ENCODE measurements at regions not wholly inside any gene's neighbourhood (a gene's known extent, or its start where the extent isn't known, plus 50 kb on each side); places are given as distances from the start of the nearest gene placed in this dataset.

GRCh38 chr13:104301171-104301975 is 1235.2 kb upstream of the SLC10A2 start:
- H3K4ac ChIP-seq (ENCODE audit: low read depth, low read length), result no peak overlapping the region
- no peak overlapping the region for H3K9ac ChIP-seq (ENCODE audit: low read depth, low read length)
- in situ Hi-C loops (cut with MboI; ENCODE audit: low sequenced_read_pairs), result no loop called here
- H4K20me1 ChIP-seq (ENCODE audit: insufficient read depth, low read length), result no peaks in the 10 kb centered on the region
- H3K56ac ChIP-seq (ENCODE audit: extremely low read depth, insufficient read depth, low read length), result no peak overlapping the region
- no peak overlapping the region for H2AFZ ChIP-seq (replicated peaks; ENCODE audit: low read length, poor library complexity)
- H2BK20ac ChIP-seq (ENCODE audit: low read depth, low read length), result no peak overlapping the region
- H2AK9ac ChIP-seq (replicated peaks; ENCODE audit: low read depth, low read length, poor library complexity), result no peak overlapping the region
- H4K8ac ChIP-seq (ENCODE audit: low read depth in 2 of 2, low read length in 2 of 2), result no peak overlapping the region
- H3K27me3 ChIP-seq (ENCODE audit: control insufficient read depth, insufficient read depth, low read length), result no peaks in the 10 kb centered on the region
- peaks cover 2% of the 10 kb centered on the region; the same call in 1 of the 2 replicates for H3K4me1 ChIP-seq (ENCODE audit: control insufficient read depth, insufficient read depth, low read length)
- ATAC-seq (ENCODE audit: low read depth), result peak; percentile 59
- CTCF ChIA-PET, result no interaction called here
- no peak overlapping the region for H3K27ac ChIP-seq (ENCODE audit: insufficient read depth, low read length)
- POLR2A ChIA-PET (ENCODE audit: unreplicated experiment), result interaction anchor here (0.6 kb wide), 1 partner anchor 453 kb away, joined by 3 read pairs; no protein-coding TSS in a partner anchor
- no peak overlapping the region for H4K91ac ChIP-seq (ENCODE audit: insufficient read depth, low read depth, low read length)
- H3K4me2 ChIP-seq (ENCODE audit: low read depth, low read length), result no peak overlapping the region
- no peak overlapping the region for H3K14ac ChIP-seq (replicated peaks; ENCODE audit: low read depth, low read length)
- no CpG with 5 or more reads among the region's 4 CpGs for WGBS, 2 experiments (ENCODE audit: extremely low coverage in 2 of 2, insufficient read length in 1 of 2)
- no peak overlapping the region for H2AK5ac ChIP-seq (ENCODE audit: low read depth, low read length)
- no peaks in the 10 kb centered on the region for H3K36me3 ChIP-seq (ENCODE audit: control insufficient read depth, insufficient read depth, low read length)
- H2BK5ac ChIP-seq (ENCODE audit: low read depth, low read length, poor library complexity, severe bottlenecking), result no peak overlapping the region
- H3K9me1 ChIP-seq (ENCODE audit: insufficient read depth, low read length), result no peaks in the 10 kb centered on the region
- H4K5ac ChIP-seq (ENCODE audit: low read depth, low read length), result no peak overlapping the region
- no peaks in the 10 kb centered on the region for H3K9me3 ChIP-seq (ENCODE audit: control insufficient read depth, insufficient read depth, low read length)
- no peak overlapping the region for H3K18ac ChIP-seq (ENCODE audit: low read depth, low read length)
- TF ChIP-seq MAZ (IDR thresholded peaks at IDR 0.05; ENCODE audit: borderline replicate concordance, low read depth, low read length) (no peak), POLR2A (IDR thresholded peaks at IDR 0.05; ENCODE audit: low read depth, low read length) (no peak), USF2 (IDR thresholded peaks at IDR 0.05; ENCODE audit: low read depth, low read length) (no peak), CHD1 (IDR thresholded peaks at IDR 0.05; ENCODE audit: low read depth, low read length) (no peak), MXI1 (IDR thresholded peaks at IDR 0.05; ENCODE audit: borderline replicate concordance, low read depth, low read length) (no peak), MAFK (IDR thresholded peaks at IDR 0.05; ENCODE audit: low read depth, low read length) (no peak), RCOR1 (IDR thresholded peaks at IDR 0.05; ENCODE audit: insufficient replicate concordance, low read length) (no peak), NFE2L2 (IDR thresholded peaks at IDR 0.05; ENCODE audit: low read depth, low read length) (no peak), CTCF (conservative IDR thresholded peaks at IDR 0.05; ENCODE audit: low read depth, low read length) (no peak), BHLHE40 (IDR thresholded peaks at IDR 0.05; ENCODE audit: low read depth, low read length) (no peak), FOS (IDR thresholded peaks at IDR 0.05; ENCODE audit: low read depth, low read length) (no peak), RAD21 (IDR thresholded peaks at IDR 0.05; ENCODE audit: low read length) (no peak), SMC3 (IDR thresholded peaks at IDR 0.05; ENCODE audit: low read depth, low read length) (no peak), ELK1 (IDR thresholded peaks at IDR 0.05; ENCODE audit: borderline replicate concordance, low read depth, low read length) (no peak), RFX5 (IDR thresholded peaks at IDR 0.05; ENCODE audit: low read depth, low read length) (no peak), CEBPB (IDR thresholded peaks at IDR 0.05; ENCODE audit: low read depth, low read length) (no peak)
- intact Hi-C loops (cut with micrococcal nuclease), result no loop called here
- no peak overlapping the region for H2BK120ac ChIP-seq (ENCODE audit: low read depth, low read length)
- H3K23ac ChIP-seq (ENCODE audit: low read depth, low read length), result no peak overlapping the region
- dilution Hi-C loops (cut with HindIII; ENCODE audit: low sequenced_read_pairs, unreplicated experiment), result no loop called here
- DNase-seq, result peak; percentile 29
- no TSS peak for BruUV-seq (replicated peaks)
- H3K4me3 ChIP-seq (ENCODE audit: insufficient read depth, low read depth, low read length), result no peak overlapping the region
- no peaks in the 10 kb centered on the region for H3K79me1 ChIP-seq (ENCODE audit: low read depth in 1 of 2, low read length in 2 of 2)
- H2BK15ac ChIP-seq (ENCODE audit: low read depth, low read length), result no peak overlapping the region

All from IMR-90 (cell line).